HepG2 (cell line): ENCODE measurements at regions not wholly inside any gene's neighbourhood (a gene's known extent, or its start where the extent isn't known, plus 50 kb on each side); places are given as distances from the start of the nearest gene placed in this dataset.

ENCODE experiments used
- EZH2 ChIP-seq: conservative IDR thresholded peaks from 2 replicates; pipeline ENCODE4 v1.6.1; 2012; ENCODE audit warnings: mild to moderate bottlenecking, low read depth, low read length, moderate library complexity
- POLR2A ChIP-seq, 2 experiments: IDR thresholded peaks; 2 replicates each; pipeline ENCODE4 v1.6.1; 2011; ENCODE audit warnings: low read depth in 2 of 2, low read length in 2 of 2, mild to moderate bottlenecking in 1 of 2, moderate library complexity in 1 of 2; ENCODE audit not compliant: insufficient read depth in 1 of 2
- SNAPC2 ChIP-seq: sonication (generic); formaldehyde crosslinking; IDR thresholded peaks from 2 replicates; pipeline ENCODE4 v1.8.1; 2022; ENCODE audit warnings: mild to moderate bottlenecking, missing genetic modification reagents
- ZBTB2 ChIP-seq: sonication (generic); formaldehyde crosslinking; IDR thresholded peaks from 2 replicates; pipeline ENCODE4 v1.8.0; 2022; ENCODE audit warnings: low read depth, missing genetic modification reagents
- ZFP41 ChIP-seq: sonication (generic); formaldehyde crosslinking; IDR thresholded peaks from 2 replicates; pipeline ENCODE4 v1.4.0; 2020; ENCODE audit warnings: mild to moderate bottlenecking, missing genetic modification reagents, borderline replicate concordance
- ZNF577 ChIP-seq: sonication (generic); formaldehyde crosslinking; IDR thresholded peaks from 2 replicates; pipeline ENCODE4 v1.4.0; 2020; ENCODE audit warnings: mild to moderate bottlenecking, low read depth, missing genetic modification reagents, borderline replicate concordance

DNA sequence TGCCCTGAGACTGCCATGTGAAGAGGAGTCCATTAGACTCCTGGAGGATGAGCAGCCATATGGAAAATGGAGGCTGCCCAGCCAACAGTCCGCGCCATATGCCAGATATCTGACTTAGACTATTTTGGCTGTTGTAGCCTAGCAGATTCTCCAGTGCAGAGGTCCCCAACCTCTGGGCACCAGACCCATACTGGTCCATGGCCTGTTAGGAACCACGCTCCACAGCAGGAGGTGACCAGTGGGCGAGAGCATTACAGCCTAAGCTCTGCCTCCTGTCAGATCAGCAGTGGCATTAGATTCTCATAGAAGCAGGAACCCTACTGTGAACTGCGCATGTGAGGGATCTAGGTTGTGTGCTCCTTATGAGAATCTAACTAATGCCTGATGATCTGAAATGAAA, 851.9 kb downstream of the NR2F1-AS1 start:
- TF ChIP-seq ZNF577 (CRISPR knock-in tag) (no peak), SNAPC2 (no peak), ZBTB2 (no peak), EZH2 (no peak), POLR2A (IDR thresholded peaks at IDR 0.05; ENCODE audit: insufficient read depth in 1 of 2, low read depth in 2 of 2, low read length in 2 of 2) (no peak), ZFP41 (CRISPR knock-in tag) (no peak)
